ENCODE measurements at regions not wholly inside any gene's neighbourhood (a gene's known extent, or its start where the extent isn't known, plus 50 kb on each side); places are given as distances from the start of the nearest gene placed in this dataset.

GRCh38 chr11:93905384-93905783 is 55.0 kb upstream of the VSTM5 start:
- Histone ChIP-seq H3K27ac (ENCODE audit: control insufficient read depth, insufficient read depth) (no peak overlapping the region), H3K9me3 (replicated peaks; ENCODE audit: control insufficient read depth, insufficient read depth, low read length) (no peaks in the 10 kb centered on the region), H3K9ac (ENCODE audit: control insufficient read depth, insufficient read depth, low read length) (no peak overlapping the region), H3K36me3 (ENCODE audit: control insufficient read depth in 2 of 2, insufficient read depth in 2 of 2, low read length in 1 of 2) (no peaks in the 10 kb centered on the region), H2AFZ (ENCODE audit: control insufficient read depth, low read depth, low read length) (no peak overlapping the region), H3K4me1 (ENCODE audit: control insufficient read depth, insufficient read depth, low read length) (no peaks in the 10 kb centered on the region), H3K27me3 (replicated peaks in 1 of 2; ENCODE audit: control insufficient read depth in 2 of 2, insufficient read depth in 2 of 2, low read length in 1 of 2) (peaks cover 0 to 2% of the 10 kb centered on the region in 2 experiments; a peak in 1 of 4 replicates), H3K4me2 (ENCODE audit: control insufficient read depth, insufficient read depth) (no peak overlapping the region), H4K20me1 (ENCODE audit: control insufficient read depth, insufficient read depth) (no peaks in the 10 kb centered on the region), H3K4me3 (no peak overlapping the region), H3K79me2 (ENCODE audit: control insufficient read depth, insufficient read depth, low read length) (no peaks in the 10 kb centered on the region)
- TF ChIP-seq SP1 (IDR thresholded peaks at IDR 0.05; ENCODE audit: low read depth, low read length) (no peak), ATF7 (IDR thresholded peaks at IDR 0.05; ENCODE audit: low read depth) (no peak), POLR2AphosphoS5 (IDR thresholded peaks at IDR 0.05; ENCODE audit: low read length) (no peak), TBL1XR1 (IDR thresholded peaks at IDR 0.05; ENCODE audit: low read depth, low read length) (no peak), RAD21 (IDR thresholded peaks at IDR 0.05; ENCODE audit: insufficient read depth, low read depth, low read length) (no peak), FOXM1 (IDR thresholded peaks at IDR 0.05; ENCODE audit: low read depth, low read length) (no peak), BHLHE40 (IDR thresholded peaks at IDR 0.05; ENCODE audit: borderline replicate concordance in 1 of 2, low read depth in 2 of 2, low read length in 1 of 2) (no peak), PKNOX1 (IDR thresholded peaks at IDR 0.05) (no peak), ZZZ3 (IDR thresholded peaks at IDR 0.05; ENCODE audit: control insufficient read depth, insufficient read length, low read depth) (no peak)
- TF ChIP-seq, protein P1, sequence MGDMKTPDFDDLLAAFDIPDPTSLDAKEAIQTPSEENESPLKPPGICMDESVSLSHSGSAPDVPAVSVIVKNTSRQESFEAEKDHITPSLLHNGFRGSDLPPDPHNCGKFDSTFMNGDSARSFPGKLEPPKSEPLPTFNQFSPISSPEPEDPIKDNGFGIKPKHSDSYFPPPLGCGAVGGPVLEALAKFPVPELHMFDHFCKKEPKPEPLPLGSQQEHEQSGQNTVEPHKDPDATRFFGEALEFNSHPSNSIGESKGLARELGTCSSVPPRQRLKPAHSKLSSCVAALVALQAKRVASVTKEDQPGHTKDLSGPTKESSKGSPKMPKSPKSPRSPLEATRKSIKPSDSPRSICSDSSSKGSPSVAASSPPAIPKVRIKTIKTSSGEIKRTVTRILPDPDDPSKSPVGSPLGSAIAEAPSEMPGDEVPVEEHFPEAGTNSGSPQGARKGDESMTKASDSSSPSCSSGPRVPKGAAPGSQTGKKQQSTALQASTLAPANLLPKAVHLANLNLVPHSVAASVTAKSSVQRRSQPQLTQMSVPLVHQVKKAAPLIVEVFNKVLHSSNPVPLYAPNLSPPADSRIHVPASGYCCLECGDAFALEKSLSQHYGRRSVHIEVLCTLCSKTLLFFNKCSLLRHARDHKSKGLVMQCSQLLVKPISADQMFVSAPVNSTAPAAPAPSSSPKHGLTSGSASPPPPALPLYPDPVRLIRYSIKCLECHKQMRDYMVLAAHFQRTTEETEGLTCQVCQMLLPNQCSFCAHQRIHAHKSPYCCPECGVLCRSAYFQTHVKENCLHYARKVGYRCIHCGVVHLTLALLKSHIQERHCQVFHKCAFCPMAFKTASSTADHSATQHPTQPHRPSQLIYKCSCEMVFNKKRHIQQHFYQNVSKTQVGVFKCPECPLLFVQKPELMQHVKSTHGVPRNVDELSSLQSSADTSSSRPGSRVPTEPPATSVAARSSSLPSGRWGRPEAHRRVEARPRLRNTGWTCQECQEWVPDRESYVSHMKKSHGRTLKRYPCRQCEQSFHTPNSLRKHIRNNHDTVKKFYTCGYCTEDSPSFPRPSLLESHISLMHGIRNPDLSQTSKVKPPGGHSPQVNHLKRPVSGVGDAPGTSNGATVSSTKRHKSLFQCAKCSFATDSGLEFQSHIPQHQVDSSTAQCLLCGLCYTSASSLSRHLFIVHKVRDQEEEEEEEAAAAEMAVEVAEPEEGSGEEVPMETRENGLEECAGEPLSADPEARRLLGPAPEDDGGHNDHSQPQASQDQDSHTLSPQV (IDR thresholded peaks at IDR 0.05) = no peak
- intact Hi-C loops (cut with micrococcal nuclease; ENCODE audit: unreplicated experiment) (no loop called here), in situ Hi-C loops (cut with MboI) (no loop called here)
- ChIA-PET RAD21 (ENCODE audit: unreplicated experiment) (no interaction called here), SMC1A (ENCODE audit: uncharacterized antibody, unreplicated experiment) (no interaction called here), CTCF (interaction anchor here (0.8 kb wide), 1 partner anchor 11 kb away, joined by 4 read pairs; no protein-coding TSS in a partner anchor), POLR2A (no interaction called here)
- 44% methylated on average over 3 of the region's 3 CpGs for WGBS (ENCODE audit: insufficient coverage, insufficient replicate concordance, low lambda C conversion rate, missing lambda C conversion rate)
- ATAC-seq (no peak), FAIRE-seq (no peak), DNase-seq (ENCODE audit: low read depth, low spot score) (no peak)
- no TSS peak for BruUV-seq (replicated peaks)

Measured in GM12878 (cell line).